Sciatic nerve (tissue), 2 donors: ENCODE measurements at regions not wholly inside any gene's neighbourhood (a gene's known extent, or its start where the extent isn't known, plus 50 kb on each side); places are given as distances from the start of the nearest gene placed in this dataset.
"Not testable (repeated sequence)": the region's sequence is repeated elsewhere in the genome, so short reads cannot be mapped to it uniquely, and the experiment has no call there.

ENCODE experiments used
- ATAC-seq: fragments of 200-7000 bp; cut with Tn5 transposase; one replicate; pipeline ENCODE4 v1.9.1; 2020; ENCODE audit warnings: mild to moderate bottlenecking, moderate library complexity
- DNase-seq: peaks from one replicate; pipeline ENCODE4 v3.0.0-alpha.2; 2020; ENCODE audit warnings: low spot score
- intact Hi-C: fragments of 100-400 bp; cut with DNase I; formaldehyde crosslinking; loops from one replicate; pipeline ENCODE4 v1.14.2; 2022
- donor health status: DM: no; HTN: no; CAD: no.
- donor health status: DM: no; HTN: no; CAD: no.

GRCh38 chr5:90221951-90222350, 187.6 kb downstream of the CETN3 start:
- ATAC-seq (no peak), DNase-seq (no peak)
- intact Hi-C loops: no loop called here

GRCh38 chr5:90220554-90220953, 189.0 kb downstream of the CETN3 start:
- DNase-seq (no peak), ATAC-seq (no peak)
- intact Hi-C loops: no loop called here

GRCh38 chr5:90214991-90215390, 194.6 kb downstream of the CETN3 start:
- intact Hi-C loops: no loop called here
- DNase-seq (no peak), ATAC-seq (no peak)

GRCh38 chr5:90208323-90208722, 201.2 kb downstream of the CETN3 start:
- DNase-seq, ATAC-seq, intact Hi-C loops: not testable (repeated sequence)

GRCh38 chr5:90201923-90202322, 207.6 kb downstream of the CETN3 start:
- no peak for ATAC-seq
- intact Hi-C loops: no loop called here
- DNase-seq: no peak

- ATAC-seq: no peak
- intact Hi-C loops: no loop called here
Measured at GRCh38 chr5:90193185-90193822, 216.3 kb downstream of the CETN3 start.

GRCh38 chr5:90191352-90192045, 218.1 kb downstream of the CETN3 start:
- ATAC-seq (no peak), DNase-seq (no peak)
- intact Hi-C loops: no loop called here

More at GRCh38 chr5:90193185-90193822, 216.3 kb downstream of the CETN3 start:
- DNase-seq: no peak

- intact Hi-C loops: no loop called here
- ATAC-seq (no peak), DNase-seq (no peak)
Measured at GRCh38 chr5:90185897-90186468, 223.6 kb downstream of the CETN3 start.

GRCh38 chr5:90184764-90185163, 224.8 kb downstream of the CETN3 start:
- DNase-seq (no peak), ATAC-seq (no peak)
- intact Hi-C loops: no loop called here

GRCh38 chr5:90182726-90183125, 226.8 kb downstream of the CETN3 start:
- ATAC-seq (no peak), DNase-seq (no peak)
- intact Hi-C loops: no loop called here

GRCh38 chr5:90174236-90174635, 235.3 kb downstream of the CETN3 start:
- ATAC-seq (no peak), DNase-seq (no peak)
- intact Hi-C loops: no loop called here

- intact Hi-C loops: no loop called here
- ATAC-seq: no peak
- no peak for DNase-seq
Measured at GRCh38 chr5:90173299-90174030, 236.1 kb downstream of the CETN3 start.

GRCh38 chr5:90171466-90171865, 238.1 kb downstream of the CETN3 start:
- DNase-seq: no peak
- no peak for ATAC-seq
- intact Hi-C loops: no loop called here

- DNase-seq: no peak
- intact Hi-C loops: no loop called here
- peak; percentile 78 for ATAC-seq
Measured at GRCh38 chr5:90170261-90170660, 239.3 kb downstream of the CETN3 start.

GRCh38 chr5:90169078-90169477, 240.5 kb downstream of the CETN3 start:
- intact Hi-C loops: no loop called here
- DNase-seq (peak; percentile 59), ATAC-seq (no peak)

- intact Hi-C loops: no loop called here
- DNase-seq (no peak), ATAC-seq (no peak)
Measured at GRCh38 chr5:90168399-90168798, 241.2 kb downstream of the CETN3 start.

- ATAC-seq (no peak), DNase-seq (no peak)
- intact Hi-C loops: no loop called here
Measured at GRCh38 chr5:90166816-90167215, 242.7 kb downstream of the CETN3 start.

GRCh38 chr5:90162324-90162723, 247.2 kb downstream of the CETN3 start:
- no peak for ATAC-seq
- no peak for DNase-seq
- intact Hi-C loops: no loop called here

- peak; percentile 53 for ATAC-seq
- DNase-seq: peak; percentile 70
- intact Hi-C loops: no loop called here
Measured at GRCh38 chr5:90161414-90161813, 248.1 kb downstream of the CETN3 start.

- no peak for DNase-seq
- no peak for ATAC-seq
- intact Hi-C loops: no loop called here
Measured at GRCh38 chr5:90158131-90158530, 251.4 kb downstream of the CETN3 start.
